SK-N-SH (cell line): ENCODE measurements at regions not wholly inside any gene's neighbourhood (a gene's known extent, or its start where the extent isn't known, plus 50 kb on each side); places are given as distances from the start of the nearest gene placed in this dataset.

ENCODE experiments used
- CTCF ChIA-PET: fragments of 300-600, 350-600 bp; formaldehyde crosslinking; extraction: SDS; loops from one replicate; lab custom pipeline; 2021; lab: Yijun Ruan, JAX
- POLR2A ChIA-PET: fragments of 350-600 bp; sonication (Branson Sonifier 250); formaldehyde crosslinking; extraction: SDS; loops from one replicate; lab custom pipeline; 2020; ENCODE audit warnings: antibody characterized with exemption, inconsistent platforms; lab: Yijun Ruan, JAX
- DNase-seq: peaks from one replicate; pipeline ENCODE4 v3.0.0; 2012
- H2AFZ ChIP-seq: fragments of 200-600 bp; sonication (generic); 2 replicates; pipeline ENCODE4 v1.8.1; 2016; ENCODE audit warnings: antibody characterized with exemption, mild to moderate bottlenecking, low read depth
- H3F3A ChIP-seq: fragments of 200-600 bp; sonication (generic); replicated peaks from 2 replicates; pipeline ENCODE3; 2016; ENCODE audit warnings: antibody characterized with exemption, mild to moderate bottlenecking; ENCODE audit not compliant: insufficient read depth
- H3K27ac ChIP-seq, 2 experiments: fragments of 200-500 bp in 1 of 2; fragments of 200-600 bp in 1 of 2; sonication (Bioruptor generic) in 1 of 2; sonication (generic), shearing (Covaris generic) in 1 of 2; 2 replicates each; pipeline versions ENCODE4 v1.5.1 to v1.6.1; 2014 to 2016; ENCODE audit warnings: low read depth in 2 of 2, inconsistent platforms in 1 of 2, low read length in 1 of 2, mild to moderate bottlenecking in 1 of 2, mixed read lengths in 1 of 2
- H3K27me3 ChIP-seq: fragments of 200-600 bp; sonication (generic), shearing (Covaris generic); 2 replicates; pipeline ENCODE4 v1.6.1; 2016; ENCODE audit warnings: mixed run types; ENCODE audit not compliant: insufficient read depth
- H3K36me3 ChIP-seq, 2 experiments: fragments of 200-500 bp in 1 of 2; fragments of 200-600 bp in 1 of 2; sonication (Bioruptor generic) in 1 of 2; sonication (generic) in 1 of 2; replicated peaks in 1 of 2; 2 replicates each; pipeline versions ENCODE3 to v1.5.1; 2014 to 2016; ENCODE audit warnings: low read length in 1 of 2, mild to moderate bottlenecking in 1 of 2; ENCODE audit not compliant: insufficient read depth in 2 of 2, control insufficient read depth in 1 of 2
- H3K4me1 ChIP-seq, 2 experiments: fragments of 200-500 bp in 1 of 2; fragments of 200-600 bp in 1 of 2; sonication (Bioruptor generic) in 1 of 2; sonication (generic), shearing (Covaris generic) in 1 of 2; 2 replicates each; pipeline versions ENCODE4 v1.5.1 to v1.6.1; 2014 to 2016; ENCODE audit warnings: low read depth in 1 of 2, low read length in 1 of 2, mixed run types in 1 of 2; ENCODE audit not compliant: insufficient read depth in 2 of 2, control insufficient read depth in 1 of 2
- H3K4me2 ChIP-seq: fragments of 200-600 bp; sonication (generic), shearing (Covaris generic); 2 replicates; pipeline ENCODE4 v1.6.1; 2017; ENCODE audit warnings: mixed run types
- H3K4me3 ChIP-seq, 2 experiments: fragments of 200-500 bp in 1 of 2; fragments of 200-600 bp in 1 of 2; sonication (Bioruptor generic) in 1 of 2; sonication (generic), shearing (Covaris generic) in 1 of 2; 2 replicates each; pipeline versions ENCODE4 v1.5.1 to v1.8.1; 2014 to 2016; ENCODE audit warnings: low read depth in 2 of 2, inconsistent platforms in 1 of 2, low read length in 1 of 2, mild to moderate bottlenecking in 1 of 2, mixed read lengths in 1 of 2, moderate library complexity in 1 of 2
- H3K79me2 ChIP-seq: fragments of 200-600 bp; sonication (generic); 2 replicates; pipeline ENCODE4 v1.8.1; 2017; ENCODE audit warnings: mild to moderate bottlenecking; ENCODE audit not compliant: insufficient read depth
- H3K9ac ChIP-seq: fragments of 200-600 bp; sonication (generic); 2 replicates; pipeline ENCODE4 v1.6.1; 2017; ENCODE audit warnings: mixed run types
- H3K9me2 ChIP-seq: fragments of 200-600 bp; sonication (generic); 2 replicates; pipeline ENCODE4 v1.6.1; 2017; ENCODE audit warnings: mixed run types
- H3K9me3 ChIP-seq: fragments of 200-600 bp; sonication (generic); 2 replicates; pipeline ENCODE4 v1.6.1; 2017; ENCODE audit warnings: mixed run types, mild to moderate bottlenecking, moderate library complexity
- H4K20me1 ChIP-seq: fragments of 200-600 bp; sonication (generic); 2 replicates; pipeline ENCODE4 v1.6.1; 2017; ENCODE audit warnings: mild to moderate bottlenecking, mixed run types; ENCODE audit not compliant: insufficient read depth
- ELF1 ChIP-seq: IDR thresholded peaks from 2 replicates; pipeline ENCODE4 v1.4.0; 2012
- GABPA ChIP-seq: IDR thresholded peaks from 2 replicates; pipeline ENCODE4 v1.4.0; 2012; ENCODE audit warnings: low read depth, mild to moderate bottlenecking
- JUND ChIP-seq: IDR thresholded peaks from 2 replicates; pipeline ENCODE4 v1.4.0; 2012
- MEF2A ChIP-seq: IDR thresholded peaks from 2 replicates; pipeline ENCODE4 v1.4.0; 2012; ENCODE audit warnings: low read depth, borderline replicate concordance
- NFIC ChIP-seq: IDR thresholded peaks from 2 replicates; pipeline ENCODE4 v1.4.0; 2012; ENCODE audit warnings: borderline replicate concordance
- POLR2AphosphoS5 ChIP-seq: IDR thresholded peaks from 2 replicates; pipeline ENCODE4 v1.6.1; 2012; ENCODE audit warnings: low read depth, low read length
- RFX5 ChIP-seq: IDR thresholded peaks from 2 replicates; pipeline ENCODE4 v1.6.1; 2012; ENCODE audit warnings: mild to moderate bottlenecking, improper control_type of control experiment, low read length
- SMC3 ChIP-seq: IDR thresholded peaks from 2 replicates; pipeline ENCODE4 v1.6.1; 2012; ENCODE audit warnings: low read depth, low read length, improper control_type of control experiment
- TCF12 ChIP-seq: IDR thresholded peaks from 2 replicates; pipeline ENCODE4 v1.4.0; 2012
- YY1 ChIP-seq: IDR thresholded peaks from 2 replicates; pipeline ENCODE4 v1.4.0; 2012; ENCODE audit warnings: low read depth, mild to moderate bottlenecking
- WGBS: methylation state at CpG from one replicate; pipeline ENCODE4 v1.1.6; 2017; ENCODE audit warnings: low lambda C conversion rate; 5-methylcytosine and 5-hydroxymethylcytosine counted together
- TF ChIP-seq, protein P1 (sequence below): fragments of 150-350 bp; IDR thresholded peaks from 2 replicates; pipeline ENCODE4 v1.6.1; 2017; ENCODE audit warnings: antibody characterized with exemption, low read length, low read depth, borderline replicate concordance
- TF ChIP-seq, protein P2 (sequence below): fragments of 150-350 bp; IDR thresholded peaks from 2 replicates; pipeline ENCODE4 v1.6.1; 2016; ENCODE audit warnings: mild to moderate bottlenecking, low read depth, low read length
- TF ChIP-seq, protein P3 (sequence below): IDR thresholded peaks from 2 replicates; pipeline ENCODE4 v1.4.0; 2012; ENCODE audit warnings: low read depth

DNA sequence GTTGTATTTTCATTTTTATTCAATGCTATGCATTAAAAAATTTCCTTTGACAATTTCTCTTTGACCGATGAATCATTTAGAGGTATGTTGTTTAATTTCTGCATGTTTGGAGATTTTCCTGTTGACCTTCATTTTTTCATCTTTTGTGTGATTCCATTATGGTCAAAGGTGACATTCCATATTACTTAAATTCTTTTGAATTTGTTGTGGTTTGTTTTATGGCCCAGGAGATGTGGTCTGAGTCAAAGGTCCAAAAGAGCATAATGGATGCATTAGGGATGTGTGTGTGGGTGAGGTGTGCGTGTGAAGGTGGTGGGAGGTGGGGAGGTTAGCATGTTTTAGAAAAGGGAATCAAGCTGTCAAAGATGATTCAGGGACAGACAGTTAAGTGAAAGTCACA, 76.0 kb upstream of the GIMD1 start:
- DNase-seq = no peak

DNA sequence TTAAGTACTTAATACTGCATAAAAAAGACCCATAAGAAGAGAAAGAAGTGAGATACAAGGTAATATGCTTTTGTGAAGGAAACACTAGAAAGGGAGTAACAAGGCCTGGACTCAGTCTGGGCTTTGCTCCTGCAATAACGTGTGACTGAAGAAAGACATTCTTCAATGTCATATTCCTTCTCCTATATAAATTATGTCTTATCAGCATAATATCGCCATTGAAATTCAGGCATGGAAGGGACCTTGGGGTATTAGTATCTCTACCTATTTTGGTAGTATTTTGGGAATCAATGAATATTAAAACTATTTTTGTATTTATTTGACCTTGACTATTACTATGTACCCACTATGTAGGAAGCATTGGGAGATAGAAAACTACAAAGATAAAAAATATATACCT, 62.2 kb upstream of the GIMD1 start:
- no peaks in the 10 kb centered on the region for H3K27me3 ChIP-seq
- DNase-seq = no peak
- H3K27ac ChIP-seq = no peak overlapping the region
- no peak overlapping the region for H3K9ac ChIP-seq
- no peaks in the 10 kb centered on the region for H3K36me3 ChIP-seq
- 20% methylated on average over 2 of the region's 2 CpGs for WGBS
- H4K20me1 ChIP-seq = no peaks in the 10 kb centered on the region
- CTCF ChIA-PET = interaction anchor here (0.8 kb wide), 1 partner anchor 61 kb away, joined by 3 read pairs; no protein-coding TSS in a partner anchor
- TF ChIP-seq, protein P1, sequence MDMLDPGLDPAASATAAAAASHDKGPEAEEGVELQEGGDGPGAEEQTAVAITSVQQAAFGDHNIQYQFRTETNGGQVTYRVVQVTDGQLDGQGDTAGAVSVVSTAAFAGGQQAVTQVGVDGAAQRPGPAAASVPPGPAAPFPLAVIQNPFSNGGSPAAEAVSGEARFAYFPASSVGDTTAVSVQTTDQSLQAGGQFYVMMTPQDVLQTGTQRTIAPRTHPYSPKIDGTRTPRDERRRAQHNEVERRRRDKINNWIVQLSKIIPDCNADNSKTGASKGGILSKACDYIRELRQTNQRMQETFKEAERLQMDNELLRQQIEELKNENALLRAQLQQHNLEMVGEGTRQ = no peak
- TF ChIP-seq ELF1 (no peak), TCF12 (no peak), NFIC (no peak), SMC3 (no peak), JUND (no peak)
- H2AFZ ChIP-seq = no peak overlapping the region
- H3K79me2 ChIP-seq = no peaks in the 10 kb centered on the region
- H3F3A ChIP-seq = no peaks in the 10 kb centered on the region
- H3K4me1 ChIP-seq = no peaks in the 10 kb centered on the region
- H3K4me2 ChIP-seq = no peak overlapping the region
- H3K4me3 ChIP-seq = no peak overlapping the region
- H3K9me2 ChIP-seq = no peaks in the 10 kb centered on the region
- POLR2A ChIA-PET = no interaction called here
- no peaks in the 10 kb centered on the region for H3K9me3 ChIP-seq

More for the DNA sequence above, 76.0 kb upstream of the GIMD1 start:
- POLR2A ChIA-PET = no interaction called here
- Histone ChIP-seq H3K9ac (no peak overlapping the region), H3K36me3 (no peaks in the 10 kb centered on the region), H3F3A (peaks cover 2% of the 10 kb centered on the region), H3K79me2 (no peaks in the 10 kb centered on the region), H3K9me2 (no peaks in the 10 kb centered on the region), H4K20me1 (no peaks in the 10 kb centered on the region), H3K4me2 (no peak overlapping the region), H3K27me3 (no peaks in the 10 kb centered on the region), H3K9me3 (0 out of 2 replicates have a peak, but pooled peaks cover 4% of the 10 kb centered on the region), H2AFZ (no peak overlapping the region), H3K4me1 (no peaks in the 10 kb centered on the region), H3K4me3 (no peak overlapping the region), H3K27ac (no peak overlapping the region)
- WGBS = 27% methylated on average over 2 of the region's 2 CpGs
- CTCF ChIA-PET = no interaction called here
- TF ChIP-seq, protein P2, sequence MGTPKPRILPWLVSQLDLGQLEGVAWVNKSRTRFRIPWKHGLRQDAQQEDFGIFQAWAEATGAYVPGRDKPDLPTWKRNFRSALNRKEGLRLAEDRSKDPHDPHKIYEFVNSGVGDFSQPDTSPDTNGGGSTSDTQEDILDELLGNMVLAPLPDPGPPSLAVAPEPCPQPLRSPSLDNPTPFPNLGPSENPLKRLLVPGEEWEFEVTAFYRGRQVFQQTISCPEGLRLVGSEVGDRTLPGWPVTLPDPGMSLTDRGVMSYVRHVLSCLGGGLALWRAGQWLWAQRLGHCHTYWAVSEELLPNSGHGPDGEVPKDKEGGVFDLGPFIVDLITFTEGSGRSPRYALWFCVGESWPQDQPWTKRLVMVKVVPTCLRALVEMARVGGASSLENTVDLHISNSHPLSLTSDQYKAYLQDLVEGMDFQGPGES = no peak
- TF ChIP-seq, protein P3, sequence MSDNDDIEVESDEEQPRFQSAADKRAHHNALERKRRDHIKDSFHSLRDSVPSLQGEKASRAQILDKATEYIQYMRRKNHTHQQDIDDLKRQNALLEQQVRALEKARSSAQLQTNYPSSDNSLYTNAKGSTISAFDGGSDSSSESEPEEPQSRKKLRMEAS = no peak
- TF ChIP-seq YY1 = no peak
- TF ChIP-seq RFX5 = no peak
- no peak for TF ChIP-seq MEF2A
- TF ChIP-seq GABPA = no peak
- TF ChIP-seq POLR2AphosphoS5 = no peak
